ENCODE measurements at regions not wholly inside any gene's neighbourhood (a gene's known extent, or its start where the extent isn't known, plus 50 kb on each side); places are given as distances from the start of the nearest gene placed in this dataset.

DNA sequence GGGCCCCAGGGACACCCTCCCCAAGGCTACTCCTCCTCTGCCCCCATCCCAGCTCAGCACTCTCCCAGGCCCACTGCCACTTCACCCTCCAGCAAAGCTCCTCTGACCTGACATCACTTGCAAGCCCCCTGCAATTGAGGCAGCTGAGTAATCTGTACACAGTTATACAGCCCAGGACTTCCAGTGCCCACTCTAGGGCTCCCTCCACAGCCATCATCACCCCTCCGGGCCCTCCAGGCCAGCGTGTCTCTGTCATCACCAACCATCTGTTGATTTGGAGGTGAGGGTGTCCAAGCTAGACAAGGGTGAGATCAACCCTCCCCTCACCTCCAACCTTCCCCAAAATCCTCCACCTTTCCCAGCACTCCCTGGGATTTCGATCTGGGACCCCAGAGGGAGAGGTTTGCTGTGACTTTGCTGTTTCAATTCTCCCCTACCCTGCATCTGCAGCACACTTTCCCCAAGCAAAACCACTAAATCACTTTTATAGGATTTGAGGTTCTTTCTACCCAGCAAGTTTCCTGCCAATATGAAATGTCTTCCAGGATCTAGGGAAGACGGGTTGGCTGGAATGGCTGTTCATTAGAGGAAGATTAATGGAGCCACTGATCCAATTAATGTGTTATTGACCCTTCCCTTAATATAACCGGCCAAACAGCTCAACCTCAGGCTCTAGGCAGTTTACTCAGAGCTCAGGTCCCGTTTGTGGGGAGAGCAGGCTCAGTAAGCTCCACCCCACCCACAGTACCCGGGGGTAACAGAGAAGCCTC is 92.9 kb downstream of the CHST1 start:
- no peak for DNase-seq
- TF ChIP-seq, protein P1, sequence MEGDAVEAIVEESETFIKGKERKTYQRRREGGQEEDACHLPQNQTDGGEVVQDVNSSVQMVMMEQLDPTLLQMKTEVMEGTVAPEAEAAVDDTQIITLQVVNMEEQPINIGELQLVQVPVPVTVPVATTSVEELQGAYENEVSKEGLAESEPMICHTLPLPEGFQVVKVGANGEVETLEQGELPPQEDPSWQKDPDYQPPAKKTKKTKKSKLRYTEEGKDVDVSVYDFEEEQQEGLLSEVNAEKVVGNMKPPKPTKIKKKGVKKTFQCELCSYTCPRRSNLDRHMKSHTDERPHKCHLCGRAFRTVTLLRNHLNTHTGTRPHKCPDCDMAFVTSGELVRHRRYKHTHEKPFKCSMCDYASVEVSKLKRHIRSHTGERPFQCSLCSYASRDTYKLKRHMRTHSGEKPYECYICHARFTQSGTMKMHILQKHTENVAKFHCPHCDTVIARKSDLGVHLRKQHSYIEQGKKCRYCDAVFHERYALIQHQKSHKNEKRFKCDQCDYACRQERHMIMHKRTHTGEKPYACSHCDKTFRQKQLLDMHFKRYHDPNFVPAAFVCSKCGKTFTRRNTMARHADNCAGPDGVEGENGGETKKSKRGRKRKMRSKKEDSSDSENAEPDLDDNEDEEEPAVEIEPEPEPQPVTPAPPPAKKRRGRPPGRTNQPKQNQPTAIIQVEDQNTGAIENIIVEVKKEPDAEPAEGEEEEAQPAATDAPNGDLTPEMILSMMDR (IDR thresholded peaks at IDR 0.05), result no peak
- no peak for ATAC-seq
- intact Hi-C loops (cut with DNase I), result loop anchor here in 1 of 10 donors (5.0 kb wide), 1 partner anchor 50 kb away; no protein-coding TSS in a partner anchor
- no peak overlapping the region for H3K4me3 ChIP-seq
- H3K27me3 ChIP-seq, result peaks cover 0 to 56% (median 31%) of the 10 kb centered on the region in 7 donors
- WGBS, 2 donors, result 66 to 68% methylated on average over 7 of the region's 7 CpGs
- H3K9me3 ChIP-seq, result no peaks in the 10 kb centered on the region
- no peak overlapping the region for H3K27ac ChIP-seq
- no peaks in the 10 kb centered on the region for H3K36me3 ChIP-seq
- H3K4me1 ChIP-seq, result no peaks in the 10 kb centered on the region

DNA sequence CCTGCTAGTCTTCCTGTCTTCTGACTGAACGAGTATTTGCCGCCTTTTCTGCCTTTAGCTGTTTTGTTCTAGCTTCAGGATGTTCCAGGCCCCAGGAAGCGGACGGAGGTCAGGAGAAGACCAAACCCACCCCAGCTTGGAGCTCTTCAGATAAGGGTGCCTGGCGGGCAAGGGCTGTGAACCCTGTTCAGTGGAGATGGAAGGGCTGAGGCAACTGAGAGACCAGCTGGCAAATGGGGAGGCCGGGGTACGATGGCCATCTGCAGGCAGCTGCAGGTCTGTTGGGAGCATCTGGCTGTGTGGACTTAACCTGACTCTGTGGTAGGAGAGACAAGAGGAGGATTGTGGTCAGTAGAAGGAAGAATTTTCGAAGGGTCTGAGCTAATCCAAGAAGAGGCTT is 95.6 kb downstream of the CHST1 start:
- 75 to 80% methylated on average over 8 of the region's 8 CpGs for WGBS, 2 donors
- no peaks in the 10 kb centered on the region for H3K36me3 ChIP-seq
- H3K27me3 ChIP-seq, result peaks cover 0 to 42% (median 9%) of the 10 kb centered on the region in 7 donors
- ATAC-seq (no peak), DNase-seq (no peak)
- intact Hi-C loops (cut with DNase I), result loop anchor here in 2 of 10 donors (5.0 to 10.0 kb wide), 2 partner anchors 47 to 205 kb away; no protein-coding TSS in a partner anchor
- no peaks in the 10 kb centered on the region for H3K9me3 ChIP-seq
- no peak overlapping the region for H3K4me3 ChIP-seq
- no peaks in the 10 kb centered on the region for H3K4me1 ChIP-seq
- TF ChIP-seq, protein P1 (IDR thresholded peaks at IDR 0.05), result no peak
- no peak overlapping the region for H3K27ac ChIP-seq

DNA sequence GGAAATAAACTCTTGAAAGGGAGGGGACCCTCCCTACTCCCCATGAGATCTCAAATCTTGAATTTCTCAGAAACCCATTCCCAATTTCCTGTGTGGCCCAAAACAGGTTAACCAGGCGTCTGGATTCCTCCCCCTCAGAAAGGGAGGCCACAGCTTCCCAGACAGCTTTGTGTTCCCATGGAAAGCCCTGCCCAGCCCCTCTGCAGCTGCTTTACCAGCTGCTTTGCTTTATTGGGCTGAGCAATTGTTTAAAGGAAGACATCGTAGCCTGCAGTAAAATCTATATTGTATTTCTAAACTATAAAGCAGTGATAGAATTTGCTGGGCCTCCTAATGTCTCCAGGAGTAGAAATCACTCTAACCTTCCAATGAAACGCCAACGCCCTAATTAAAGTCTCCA is 97.4 kb downstream of the CHST1 start:
- intact Hi-C loops (cut with DNase I), result loop anchor here in 1 of 10 donors (10.0 kb wide), 1 partner anchor 207 kb away; no protein-coding TSS in a partner anchor
- WGBS, 2 donors, result 78 to 80% methylated on average over 4 of the region's 4 CpGs

DNA sequence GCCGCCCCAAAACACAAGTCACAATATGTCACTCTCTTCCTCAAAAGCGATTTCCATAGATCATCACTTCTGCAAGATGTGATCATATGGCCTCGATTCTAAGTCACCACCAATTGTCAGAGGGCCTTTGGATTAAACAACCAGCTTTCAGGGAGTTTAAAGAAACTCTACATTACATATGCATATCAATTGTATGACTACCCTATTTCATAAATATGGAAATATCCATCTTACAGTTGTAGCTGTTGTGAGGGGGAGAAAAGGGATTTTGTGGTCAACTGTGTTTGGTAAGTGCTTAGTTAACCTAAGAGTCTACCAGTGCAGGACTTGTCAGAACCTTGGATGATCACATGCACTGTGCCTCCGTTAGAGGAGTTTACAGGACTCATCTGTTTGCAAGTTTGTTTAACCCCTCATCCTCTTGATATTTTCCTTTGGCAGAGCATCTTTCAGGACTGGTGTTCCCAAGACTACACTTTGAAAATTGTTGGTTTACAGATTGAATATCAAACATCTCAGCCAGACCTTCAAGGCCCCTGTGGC is 99.9 kb downstream of the CHST1 start:
- H3K4me1 ChIP-seq, result peaks cover 0 to 14% (median 8%) of the 10 kb centered on the region in 9 donors
- H3K27ac ChIP-seq, result no peak overlapping the region
- peaks cover 0 to 38% (median 0%) of the 10 kb centered on the region in 7 donors for H3K27me3 ChIP-seq
- TF ChIP-seq, protein P1 (IDR thresholded peaks at IDR 0.05), result no peak
- no peaks in the 10 kb centered on the region for H3K9me3 ChIP-seq
- no peak overlapping the region for H3K4me3 ChIP-seq
- intact Hi-C loops (cut with DNase I), result loop anchor here in 1 of 10 donors (10.0 kb wide), 1 partner anchor 209 kb away; no protein-coding TSS in a partner anchor
- ATAC-seq (no peak), DNase-seq (no peak)
- 89 to 95% methylated on average over 4 of the region's 4 CpGs for WGBS, 2 donors
- H3K36me3 ChIP-seq, result no peaks in the 10 kb centered on the region

More for the DNA sequence above, 97.4 kb downstream of the CHST1 start:
- TF ChIP-seq, protein P1 (IDR thresholded peaks at IDR 0.05), result no peak
- Histone ChIP-seq H3K4me1 (peaks cover 0 to 6% (median 0%) of the 10 kb centered on the region in 9 donors), H3K36me3 (no peaks in the 10 kb centered on the region), H3K9me3 (no peaks in the 10 kb centered on the region), H3K4me3 (no peak overlapping the region), H3K27ac (no peak overlapping the region), H3K27me3 (peaks cover 0 to 45% (median 3%) of the 10 kb centered on the region in 7 donors)
- ATAC-seq (no peak), DNase-seq (no peak)
